22Rv1 (cell line): ENCODE measurements at regions not wholly inside any gene's neighbourhood (a gene's known extent, or its start where the extent isn't known, plus 50 kb on each side); places are given as distances from the start of the nearest gene placed in this dataset.

Experiments used
- CTCF ChIP-seq: fragments of 450-650 bp; IDR thresholded peaks from 2 replicates; pipeline ENCODE4 v1.5.1; 2017; ENCODE audit warnings: mild to moderate bottlenecking
- ZFX ChIP-seq: fragments of 450-650 bp; IDR thresholded peaks from 2 replicates; pipeline ENCODE4 v1.6.1; 2017; ENCODE audit warnings: antibody characterized with exemption, borderline replicate concordance

- no peak for TF ChIP-seq CTCF
- TF ChIP-seq ZFX: no peak
Measured at GRCh38 chr16:58999762-59000161, 265.6 kb upstream of the GOT2 start.
